ENCODE measurements at regions not wholly inside any gene's neighbourhood (a gene's known extent, or its start where the extent isn't known, plus 50 kb on each side); places are given as distances from the start of the nearest gene placed in this dataset.
"Not testable (repeated sequence)": the region's sequence is repeated elsewhere in the genome, so short reads cannot be mapped to it uniquely, and the experiment has no call there.

GRCh38 chr14:30387871-30388270, 171.1 kb upstream of the G2E3 start:
- DNase-seq = no peak

DNA sequence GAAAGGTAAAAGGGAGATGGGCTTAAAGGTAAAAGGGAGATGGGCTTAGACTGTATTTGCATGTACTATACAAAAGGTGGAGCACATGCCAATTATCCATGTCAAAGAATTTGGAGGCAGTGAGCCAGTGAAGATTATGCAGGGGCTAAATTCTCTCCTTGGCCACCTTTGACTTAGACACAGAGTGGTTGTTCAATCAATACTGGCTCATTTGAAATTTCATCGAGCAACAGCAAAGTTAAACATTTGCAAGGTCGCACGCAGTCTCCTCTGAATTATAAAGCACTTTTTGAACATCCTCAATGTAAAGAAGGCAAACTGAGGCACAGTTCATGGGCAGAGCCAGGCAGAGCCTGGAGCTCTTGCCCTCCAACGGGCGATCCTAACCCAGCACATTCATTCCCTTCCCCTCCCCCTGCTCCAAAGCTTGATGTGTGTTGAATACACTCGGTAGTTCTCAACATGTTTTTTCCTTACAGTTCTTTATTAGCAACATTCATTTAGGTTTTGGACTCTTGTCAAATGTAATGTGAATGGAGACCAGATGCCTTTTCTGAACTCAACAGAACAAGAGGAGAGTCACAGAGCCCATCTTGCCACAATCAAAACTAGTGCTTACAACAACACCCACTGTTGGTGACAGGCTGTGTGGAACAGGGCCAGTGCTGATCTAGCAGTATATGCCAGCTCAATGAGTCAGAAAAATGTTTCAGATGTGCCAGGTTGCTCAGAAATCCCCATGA, 169.7 kb upstream of the G2E3 start:
- DNase-seq = no peak

DNA sequence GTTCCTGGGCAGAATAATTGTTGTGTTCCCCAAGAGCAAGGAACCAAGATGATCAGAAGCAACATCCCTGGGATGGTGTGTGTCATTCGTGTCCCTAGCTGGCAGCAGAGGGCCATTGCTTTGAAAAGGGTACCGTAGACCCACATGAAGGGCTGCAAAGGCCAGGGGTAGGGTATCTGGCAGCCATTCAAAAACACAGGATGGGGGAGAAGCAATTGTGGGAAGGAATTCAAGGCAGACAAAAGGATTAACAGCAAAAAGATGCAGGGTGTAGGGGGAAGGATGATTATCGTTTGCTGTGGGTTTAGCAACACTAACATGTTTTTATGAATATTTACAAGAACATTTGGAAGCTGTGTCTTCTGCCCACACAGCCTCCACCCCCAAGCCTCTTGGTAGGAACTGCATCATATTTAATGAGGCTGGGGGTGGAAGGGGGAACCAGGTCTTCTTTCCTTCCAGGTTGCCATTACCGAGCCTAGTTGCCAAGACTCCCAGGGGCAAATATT, 169.0 kb upstream of the G2E3 start:
- DNase-seq = no peak

DNA sequence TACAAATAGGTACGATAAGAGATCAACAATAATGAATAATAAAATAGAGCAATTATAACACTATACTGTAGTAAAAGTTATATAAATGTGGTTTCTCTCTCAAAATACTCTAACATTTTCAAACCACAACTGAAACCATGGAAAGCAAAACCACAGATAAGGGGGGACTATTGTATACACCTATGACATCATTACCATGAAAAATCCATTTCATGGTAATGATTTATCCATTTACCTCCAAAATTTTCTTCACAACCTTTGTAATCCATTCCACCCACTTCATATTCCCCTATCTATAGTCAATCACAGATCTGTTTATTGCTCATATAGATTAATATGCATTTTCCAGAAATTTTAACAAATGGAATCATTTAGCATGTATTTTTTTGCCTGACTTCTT, 163.9 kb upstream of the G2E3 start:
- no peak for DNase-seq

DNA sequence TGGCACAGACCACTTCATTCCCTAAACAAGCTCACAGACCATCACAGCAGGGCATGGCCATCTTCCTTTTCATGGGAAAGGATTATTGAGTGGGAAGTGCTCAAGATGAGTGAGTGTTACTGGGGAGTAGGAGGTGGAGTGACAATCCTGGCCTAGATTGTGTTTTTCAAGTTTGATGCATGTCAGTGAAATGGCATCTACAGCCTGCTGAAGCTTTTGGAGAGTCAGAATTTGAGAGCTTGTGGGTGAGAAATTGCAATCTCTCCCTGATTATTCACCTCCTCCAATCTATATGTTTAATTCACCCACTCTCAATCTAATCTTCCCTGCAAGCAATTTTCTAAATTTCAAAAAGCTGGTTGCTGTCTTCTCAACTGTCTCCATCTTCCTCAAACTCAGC, 156.1 kb upstream of the G2E3 start:
- no peak for DNase-seq

DNA sequence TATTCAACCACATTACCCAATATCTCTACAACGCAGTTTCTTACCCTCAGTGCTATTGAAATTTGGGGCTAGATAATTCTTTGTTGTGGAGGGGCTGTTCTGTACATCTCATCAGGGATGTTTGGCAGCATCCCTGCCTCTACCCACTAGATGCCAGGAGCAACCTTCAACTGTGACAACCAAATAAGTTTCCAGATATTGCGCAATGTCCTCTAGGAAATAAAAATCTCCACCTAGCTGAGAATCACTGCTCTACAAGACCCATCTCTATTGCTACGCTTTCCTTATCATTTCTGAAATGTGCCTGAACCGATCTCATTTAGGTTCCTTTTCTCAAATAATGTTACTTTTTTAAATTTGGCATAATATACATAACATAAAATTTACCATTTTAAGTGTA, 155.2 kb upstream of the G2E3 start:
- DNase-seq = no peak

GRCh38 chr14:30409508-30410015, 149.4 kb upstream of the G2E3 start:
- DNase-seq = not testable (repeated sequence)

DNA sequence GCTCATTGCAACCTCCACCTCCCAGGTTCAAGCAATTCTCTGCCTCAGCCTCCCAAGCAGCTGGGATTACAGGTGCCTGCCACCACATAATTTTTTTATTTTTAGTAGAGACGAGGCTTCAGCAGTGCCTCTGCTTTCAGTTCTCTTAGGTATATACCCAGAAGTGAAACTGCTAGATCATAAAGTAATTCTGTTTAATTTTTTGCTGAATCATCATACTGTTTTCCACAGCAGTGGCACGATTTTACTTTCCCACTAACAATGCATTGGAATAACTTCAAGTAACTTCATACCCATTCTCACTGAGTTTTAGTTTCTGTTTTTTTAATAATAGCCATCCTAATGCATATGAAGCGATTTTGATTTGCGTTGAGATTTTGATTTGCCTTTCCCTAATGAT, 148.0 kb upstream of the G2E3 start:
- DNase-seq = no peak

DNA sequence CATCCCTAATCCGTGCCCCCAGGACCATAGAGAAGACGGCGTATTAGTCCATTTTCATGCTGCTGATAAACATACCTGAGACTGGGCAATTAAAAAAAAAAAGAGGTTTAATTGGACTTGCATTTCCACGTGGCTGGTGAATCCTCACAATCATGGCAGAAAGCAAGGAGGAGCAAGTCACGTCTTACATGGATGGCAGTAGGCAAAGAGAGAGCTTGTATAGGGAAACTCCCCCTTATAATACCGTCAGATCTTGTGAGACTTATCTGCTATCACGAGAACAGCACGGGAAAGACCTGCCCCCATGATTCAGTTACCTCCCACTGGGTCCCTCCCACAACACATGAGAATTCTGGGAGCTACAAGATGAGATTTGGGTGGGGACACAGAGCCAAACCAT, 145.8 kb upstream of the G2E3 start:
- DNase-seq = not testable (repeated sequence)

GRCh38 chr14:30417121-30417520, 141.8 kb upstream of the G2E3 start:
- no peak for DNase-seq

DNA sequence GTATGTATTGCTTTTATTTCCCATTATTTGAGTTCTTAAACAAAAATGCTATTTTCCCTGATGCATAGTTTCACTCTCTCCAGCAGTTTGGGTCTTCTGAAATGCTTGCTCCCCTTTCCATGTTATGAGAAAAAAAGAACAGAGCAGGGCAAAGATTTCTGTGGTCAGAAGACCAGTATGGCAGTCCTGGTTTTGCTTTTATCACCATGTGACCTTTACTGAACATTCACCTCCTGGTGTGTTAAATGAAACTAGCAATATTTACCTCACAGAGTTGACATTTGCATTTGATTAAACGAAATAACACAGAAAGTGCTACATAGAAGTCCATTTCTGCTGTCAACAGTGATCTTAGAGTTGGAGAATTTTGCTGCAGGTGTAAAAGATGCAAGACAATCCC, 141.0 kb upstream of the G2E3 start:
- DNase-seq = no peak

GRCh38 chr14:30419037-30419436, 139.9 kb upstream of the G2E3 start:
- DNase-seq = no peak

GRCh38 chr14:30420515-30420914, 138.4 kb upstream of the G2E3 start:
- no peak for DNase-seq

DNA sequence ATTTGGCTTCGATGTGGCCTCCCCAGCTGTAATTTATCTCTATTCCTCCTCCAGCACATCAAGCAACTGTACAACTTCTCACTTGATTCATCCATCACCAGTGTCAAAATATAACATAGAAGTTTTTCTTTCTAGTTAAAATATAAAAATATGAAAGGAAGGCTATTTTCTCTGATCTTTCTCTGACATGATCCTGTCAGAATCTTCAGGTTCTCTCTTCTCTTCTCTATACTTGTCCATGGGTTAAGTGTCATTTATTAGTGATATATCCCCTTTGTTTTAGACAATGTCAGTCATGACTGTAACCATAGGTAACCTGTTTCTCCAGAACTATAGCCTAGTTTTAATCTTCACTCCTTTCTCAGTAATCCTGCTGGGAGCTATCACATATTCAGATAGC, 132.5 kb upstream of the G2E3 start:
- DNase-seq = no peak

- no peak for DNase-seq
These were observed 131.6 kb upstream of the G2E3 start for GRCh38 chr14:30427401-30427800.

- DNase-seq = no peak
These were observed 131.1 kb upstream of the G2E3 start for GRCh38 chr14:30427846-30428245.

GRCh38 chr14:30431552-30431951, 127.4 kb upstream of the G2E3 start:
- no peak for DNase-seq

DNA sequence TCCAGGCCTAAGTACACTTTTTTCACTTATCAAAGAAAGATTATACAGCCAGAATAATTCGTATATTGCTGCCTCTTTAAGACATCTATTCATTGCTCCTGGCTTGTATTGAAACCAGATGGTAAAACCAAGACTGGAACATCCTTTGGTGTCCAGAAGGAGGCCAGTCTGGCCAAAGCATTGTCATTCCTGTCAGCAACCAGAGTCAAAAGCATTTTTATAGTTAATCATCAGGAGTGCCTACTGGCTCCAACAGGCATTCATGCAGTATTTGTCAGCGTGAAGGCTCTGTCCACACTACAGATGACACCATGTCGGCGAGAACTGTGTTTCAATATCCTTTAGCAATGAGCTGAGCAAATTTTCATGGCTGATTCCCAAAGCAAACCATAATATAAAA, 118.0 kb upstream of the G2E3 start:
- DNase-seq = no peak

GRCh38 chr14:30443368-30444007, 115.5 kb upstream of the G2E3 start:
- DNase-seq = no peak

DNA sequence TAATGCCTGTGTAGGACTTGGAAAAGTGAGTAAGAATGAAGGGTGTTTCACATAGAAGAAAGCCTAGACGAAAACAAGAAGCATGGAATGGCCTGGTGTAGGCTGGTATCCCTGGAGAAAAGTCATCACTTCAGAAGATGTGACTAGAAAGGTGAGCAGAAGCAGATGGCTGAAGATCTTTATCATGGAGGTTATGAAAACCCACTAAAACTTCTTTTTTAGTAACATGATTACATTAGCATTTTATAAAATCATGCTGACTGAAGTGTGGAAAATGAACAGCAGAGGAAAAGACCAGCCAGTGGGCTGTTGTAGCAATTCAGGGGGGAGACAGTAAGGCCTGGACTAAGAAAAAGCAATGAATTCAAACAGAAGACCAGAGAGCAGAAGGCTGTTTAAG, 114.5 kb upstream of the G2E3 start:
- DNase-seq = no peak

DNA sequence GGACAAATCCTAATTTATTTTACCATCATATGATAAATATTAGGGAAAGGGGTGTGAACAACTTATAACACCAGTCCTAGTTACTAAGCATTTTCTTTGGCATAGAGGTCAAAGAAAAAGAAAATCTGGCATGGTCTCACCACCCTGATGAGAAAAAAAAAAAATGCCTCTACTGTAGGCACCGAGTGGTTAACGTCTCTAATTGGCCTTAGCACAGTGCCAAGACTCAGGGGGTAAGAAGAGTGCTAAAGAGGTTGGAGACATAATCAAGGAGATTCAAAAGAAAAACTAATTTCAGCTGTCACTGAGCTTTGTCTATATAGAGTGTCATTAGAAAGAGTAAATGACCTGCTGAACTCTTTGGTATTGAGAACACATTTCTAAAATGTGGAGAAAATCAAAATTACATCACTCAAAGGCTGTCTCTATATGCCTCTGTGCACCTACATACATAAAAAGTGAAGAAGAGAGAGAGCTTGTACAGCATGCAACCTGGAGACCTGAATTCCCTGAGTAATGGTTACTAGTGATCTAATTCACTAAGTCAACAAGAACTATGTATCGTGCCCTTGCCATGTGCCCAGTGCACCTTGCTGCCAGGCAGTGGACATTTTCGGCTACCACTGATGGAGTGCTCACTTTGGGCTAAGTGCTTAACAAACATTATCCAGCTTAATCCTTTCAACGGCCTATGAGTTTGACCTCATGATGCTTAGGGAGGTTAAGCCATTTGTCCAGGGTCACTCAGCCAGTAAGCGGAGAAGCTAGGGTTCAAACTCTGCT, 113.8 kb upstream of the G2E3 start:
- DNase-seq = no peak

DNA sequence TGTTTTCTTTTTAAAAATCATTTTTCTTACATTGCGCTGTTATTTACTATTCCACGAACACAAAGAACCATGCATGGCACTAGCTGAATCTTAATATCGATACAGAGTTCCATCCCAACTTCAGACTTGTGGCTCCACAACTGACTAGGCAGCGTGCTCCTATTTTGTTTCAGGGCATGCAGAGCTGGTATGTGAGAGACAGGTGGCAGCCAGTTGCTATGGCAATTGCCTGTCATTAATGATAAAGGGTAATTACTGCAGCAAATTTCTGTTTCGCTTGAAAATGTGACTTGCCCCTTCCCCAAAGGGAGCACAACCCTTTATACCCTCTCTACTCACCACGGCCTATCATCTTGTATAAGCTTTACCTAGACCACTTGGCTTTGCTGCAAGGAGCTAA, 113.1 kb upstream of the G2E3 start:
- no peak for DNase-seq

DNA sequence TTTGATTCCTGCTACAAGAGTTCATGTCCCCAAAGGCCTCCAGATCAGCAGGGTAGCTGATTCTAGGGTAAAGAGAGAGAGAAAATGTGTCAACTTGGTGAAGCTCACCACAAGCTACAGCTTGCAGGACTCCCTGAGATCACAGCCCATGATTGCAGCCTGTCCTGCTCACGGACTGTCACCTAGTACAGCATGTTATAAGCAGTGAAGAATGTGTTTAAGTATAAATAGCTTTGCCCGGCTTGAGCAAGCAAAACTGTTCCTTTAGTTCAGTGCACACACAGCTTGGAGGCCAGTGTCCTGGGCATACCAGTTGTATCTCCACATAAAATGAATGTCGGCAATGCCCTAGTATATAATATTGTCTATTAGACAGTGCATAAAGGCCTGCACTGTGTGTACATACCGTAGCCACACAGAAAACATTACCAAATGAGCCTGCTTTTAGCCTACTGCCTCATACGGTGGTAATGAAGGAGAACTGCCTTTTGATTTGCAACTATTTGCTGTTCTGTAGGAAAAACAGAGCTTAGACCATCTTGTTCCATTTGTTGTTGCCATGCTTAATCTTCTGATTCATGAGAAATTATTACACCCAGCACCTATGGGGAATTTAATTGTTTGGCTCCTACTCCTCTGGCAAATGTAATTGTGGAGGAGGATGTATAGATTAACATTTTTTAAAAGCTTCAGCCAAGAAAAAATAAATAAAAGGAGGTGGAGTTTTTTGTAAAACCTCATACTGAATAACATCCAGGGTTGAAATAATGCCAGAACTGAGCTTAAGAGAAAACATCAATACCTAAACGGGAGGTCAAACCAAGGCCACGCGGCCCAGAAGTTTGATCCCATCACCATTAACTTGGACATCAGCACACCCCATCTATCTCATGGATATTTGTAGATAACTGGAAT, 108.1 kb upstream of the G2E3 start:
- DNase-seq = no peak

Data from activated CD8-positive, alpha-beta memory T cell treated with anti-CD3 and anti-CD28 coated beads, Interleukin-2, amount 50 U/mL, for 4 hours (primary cell).